NCI-H2171 (cell line): ENCODE measurements at regions not wholly inside any gene's neighbourhood (a gene's known extent, or its start where the extent isn't known, plus 50 kb on each side); places are given as distances from the start of the nearest gene placed in this dataset.

Experiments used
- DNase-seq: peaks from one replicate; lab custom pipeline; 2025; lab: John Stamatoyannopoulos, UW

GRCh38 chr3:106533788-106534160 lies 665.0 kb upstream of the CBLB start:
- DNase-seq = no peak

GRCh38 chr3:106534206-106534605 lies 665.4 kb upstream of the CBLB start:
- DNase-seq = no peak

GRCh38 chr3:106540743-106541142 lies 671.9 kb upstream of the CBLB start:
- no peak for DNase-seq

GRCh38 chr3:106542101-106542769 lies 673.4 kb upstream of the CBLB start:
- no peak for DNase-seq

- DNase-seq = no peak
These were observed 683.7 kb upstream of the CBLB start for GRCh38 chr3:106552351-106553043.

GRCh38 chr3:106560451-106560966 lies 691.7 kb upstream of the CBLB start:
- DNase-seq = no peak

GRCh38 chr3:106566277-106566676 lies 697.5 kb upstream of the CBLB start:
- no peak for DNase-seq

GRCh38 chr3:106570426-106570825 lies 701.6 kb upstream of the CBLB start:
- no peak for DNase-seq

- DNase-seq = peak; percentile 64
These were observed 704.8 kb upstream of the CBLB start for GRCh38 chr3:106573605-106574004.

GRCh38 chr3:106575029-106575428 lies 706.2 kb upstream of the CBLB start:
- no peak for DNase-seq

GRCh38 chr3:106577241-106577640 lies 708.4 kb upstream of the CBLB start:
- no peak for DNase-seq

GRCh38 chr3:106578911-106579310 lies 710.1 kb upstream of the CBLB start:
- no peak for DNase-seq

GRCh38 chr3:106582151-106582550 lies 713.3 kb upstream of the CBLB start:
- DNase-seq = no peak

- DNase-seq = no peak
These were observed 718.7 kb upstream of the CBLB start for GRCh38 chr3:106587551-106587950.

- DNase-seq = no peak
These were observed 719.9 kb upstream of the CBLB start for GRCh38 chr3:106588739-106589138.

GRCh38 chr3:106589311-106589942 lies 720.6 kb upstream of the CBLB start:
- no peak for DNase-seq

- no peak for DNase-seq
These were observed 721.4 kb upstream of the CBLB start for GRCh38 chr3:106590216-106590615.

GRCh38 chr3:106593381-106593780 lies 724.6 kb upstream of the CBLB start:
- no peak for DNase-seq

GRCh38 chr3:106609666-106610301 lies 741.0 kb upstream of the CBLB start:
- DNase-seq = peak; percentile 70

GRCh38 chr3:106610362-106610959 lies 741.6 kb upstream of the CBLB start:
- no peak for DNase-seq

GRCh38 chr3:106611116-106611515 lies 742.3 kb upstream of the CBLB start:
- no peak for DNase-seq

GRCh38 chr3:106611841-106612240 lies 743.0 kb upstream of the CBLB start:
- no peak for DNase-seq
